Loucy (cell line): ENCODE measurements at regions not wholly inside any gene's neighbourhood (a gene's known extent, or its start where the extent isn't known, plus 50 kb on each side); places are given as distances from the start of the nearest gene placed in this dataset.

ENCODE experiments used
- EZH2phosphoT487 ChIP-seq: fragments of 200-600 bp; IDR thresholded peaks from 2 replicates; pipeline ENCODE4 v1.6.1; 2018; ENCODE audit warnings: antibody characterized with exemption, mild to moderate bottlenecking, moderate library complexity, borderline replicate concordance
- TF ChIP-seq, protein P1 (sequence below): fragments of 200-600 bp; sonication (generic); conservative IDR thresholded peaks from 2 replicates; pipeline ENCODE4 v1.5.1; 2014; ENCODE audit warnings: mild to moderate bottlenecking, antibody characterized with exemption, low read length

GRCh38 chr17:74061758-74062157 lies 141.7 kb upstream of the RPL38 start:
- no peak for TF ChIP-seq EZH2phosphoT487
- TF ChIP-seq, protein P1, sequence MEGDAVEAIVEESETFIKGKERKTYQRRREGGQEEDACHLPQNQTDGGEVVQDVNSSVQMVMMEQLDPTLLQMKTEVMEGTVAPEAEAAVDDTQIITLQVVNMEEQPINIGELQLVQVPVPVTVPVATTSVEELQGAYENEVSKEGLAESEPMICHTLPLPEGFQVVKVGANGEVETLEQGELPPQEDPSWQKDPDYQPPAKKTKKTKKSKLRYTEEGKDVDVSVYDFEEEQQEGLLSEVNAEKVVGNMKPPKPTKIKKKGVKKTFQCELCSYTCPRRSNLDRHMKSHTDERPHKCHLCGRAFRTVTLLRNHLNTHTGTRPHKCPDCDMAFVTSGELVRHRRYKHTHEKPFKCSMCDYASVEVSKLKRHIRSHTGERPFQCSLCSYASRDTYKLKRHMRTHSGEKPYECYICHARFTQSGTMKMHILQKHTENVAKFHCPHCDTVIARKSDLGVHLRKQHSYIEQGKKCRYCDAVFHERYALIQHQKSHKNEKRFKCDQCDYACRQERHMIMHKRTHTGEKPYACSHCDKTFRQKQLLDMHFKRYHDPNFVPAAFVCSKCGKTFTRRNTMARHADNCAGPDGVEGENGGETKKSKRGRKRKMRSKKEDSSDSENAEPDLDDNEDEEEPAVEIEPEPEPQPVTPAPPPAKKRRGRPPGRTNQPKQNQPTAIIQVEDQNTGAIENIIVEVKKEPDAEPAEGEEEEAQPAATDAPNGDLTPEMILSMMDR: no peak
